ENCODE measurements at regions not wholly inside any gene's neighbourhood (a gene's known extent, or its start where the extent isn't known, plus 50 kb on each side); places are given as distances from the start of the nearest gene placed in this dataset.

GRCh38 chr7:54259185-54259584 lies 283.0 kb upstream of the VSTM2A start:
- Histone ChIP-seq H3K27ac (no peak overlapping the region), H3K36me3 (no peaks in the 10 kb centered on the region), H3K4me3 (no peak overlapping the region), H3K9me3 (peaks cover 0 to 17% (median 0%) of the 10 kb centered on the region in 4 donors), H3K27me3 (no peaks in the 10 kb centered on the region), H3K4me1 (no peaks in the 10 kb centered on the region)
- DNase-seq: no peak
- intact Hi-C loops (cut with DNase I; ENCODE audit: low total_unique reads): no loop called here
- WGBS, 5 donors: 85 to 97% (median 92%) methylated on average over 9 of the region's 9 CpGs
- TF ChIP-seq POLR2A (IDR thresholded peaks at IDR 0.05) (no peak), CTCF (IDR thresholded peaks at IDR 0.05) (no peak), EP300 (IDR thresholded peaks at IDR 0.05) (no peak), POLR2AphosphoS5 (IDR thresholded peaks at IDR 0.05) (no peak)

GRCh38 chr7:54260941-54261371 lies 281.2 kb upstream of the VSTM2A start:
- H3K4me3 ChIP-seq: no peak overlapping the region
- no peak for DNase-seq
- peaks cover 0 to 24% (median 0%) of the 10 kb centered on the region in 4 donors for H3K9me3 ChIP-seq
- no peaks in the 10 kb centered on the region for H3K4me1 ChIP-seq
- H3K27ac ChIP-seq: no peak overlapping the region
- 37 to 70% (median 63%) methylated on average over 1 of the region's 1 CpG for WGBS, 5 donors
- H3K27me3 ChIP-seq: no peaks in the 10 kb centered on the region
- intact Hi-C loops (cut with DNase I; ENCODE audit: low total_unique reads): no loop called here
- TF ChIP-seq POLR2AphosphoS5 (IDR thresholded peaks at IDR 0.05) (no peak), EP300 (IDR thresholded peaks at IDR 0.05) (no peak), CTCF (IDR thresholded peaks at IDR 0.05) (no peak), POLR2A (IDR thresholded peaks at IDR 0.05) (no peak)
- no peaks in the 10 kb centered on the region for H3K36me3 ChIP-seq

- no peaks in the 10 kb centered on the region for H3K27me3 ChIP-seq
- H3K27ac ChIP-seq: no peak overlapping the region
- no peak overlapping the region for H3K4me3 ChIP-seq
- peaks cover 3 to 39% (median 12%) of the 10 kb centered on the region in 4 donors for H3K9me3 ChIP-seq
- TF ChIP-seq CTCF (IDR thresholded peaks at IDR 0.05) (no peak), EP300 (IDR thresholded peaks at IDR 0.05) (no peak), POLR2A (IDR thresholded peaks at IDR 0.05) (no peak), POLR2AphosphoS5 (IDR thresholded peaks at IDR 0.05) (no peak)
- 15 to 55% (median 25%) methylated on average over 1 of the region's 1 CpG for WGBS, 5 donors
- intact Hi-C loops (cut with DNase I; ENCODE audit: low total_unique reads): no loop called here
- no peak for DNase-seq
- no peaks in the 10 kb centered on the region for H3K4me1 ChIP-seq
- no peaks in the 10 kb centered on the region for H3K36me3 ChIP-seq
Measured at GRCh38 chr7:54278847-54279246, 263.3 kb upstream of the VSTM2A start.

GRCh38 chr7:54292171-54292925 lies 249.8 kb upstream of the VSTM2A start:
- no peaks in the 10 kb centered on the region for H3K4me1 ChIP-seq
- 28 to 43% (median 32%) methylated on average over 8 of the region's 8 CpGs for WGBS, 5 donors
- intact Hi-C loops (cut with DNase I; ENCODE audit: low total_unique reads): no loop called here
- no peak for TF ChIP-seq CTCF (IDR thresholded peaks at IDR 0.05)
- TF ChIP-seq POLR2A (IDR thresholded peaks at IDR 0.05): no peak
- no peak for TF ChIP-seq POLR2AphosphoS5 (IDR thresholded peaks at IDR 0.05)
- TF ChIP-seq EP300 (IDR thresholded peaks at IDR 0.05): no peak
- no peak for DNase-seq
- H3K27me3 ChIP-seq: no peaks in the 10 kb centered on the region
- H3K4me3 ChIP-seq: no peak overlapping the region
- no peaks in the 10 kb centered on the region for H3K36me3 ChIP-seq
- no peak overlapping the region for H3K27ac ChIP-seq
- H3K9me3 ChIP-seq: peaks cover 0 to 18% (median 12%) of the 10 kb centered on the region in 4 donors
